GM12878 (cell line): ENCODE measurements at regions not wholly inside any gene's neighbourhood (a gene's known extent, or its start where the extent isn't known, plus 50 kb on each side); places are given as distances from the start of the nearest gene placed in this dataset.

ENCODE experiments used
- BCL11A ChIP-seq: IDR thresholded peaks from 2 replicates; pipeline ENCODE4 v1.6.1; 2011; ENCODE audit warnings: low read depth, low read length
- BCL3 ChIP-seq: IDR thresholded peaks from 2 replicates; pipeline ENCODE4 v1.6.1; 2011; ENCODE audit warnings: borderline replicate concordance, low read depth, mild to moderate bottlenecking, moderate library complexity, low read length; ENCODE audit not compliant: insufficient read depth, poor library complexity, severe bottlenecking
- CHD2 ChIP-seq: IDR thresholded peaks from 2 replicates; pipeline ENCODE4 v1.6.1; 2011; ENCODE audit warnings: low read depth, low read length, improper control_type of control experiment, borderline replicate concordance
- MYB ChIP-seq: fragments of 150-350 bp; IDR thresholded peaks from 2 replicates; pipeline ENCODE4 v1.6.1; 2014; ENCODE audit warnings: mild to moderate bottlenecking, low read depth, low read length, borderline replicate concordance
- TARDBP ChIP-seq: IDR thresholded peaks from 2 replicates; pipeline ENCODE4 v1.6.1; 2016; ENCODE audit warnings: borderline replicate concordance

GRCh38 chr2:105536175-105536574 is 137.3 kb upstream of the FHL2 start:
- TF ChIP-seq MYB: no peak
- TF ChIP-seq BCL11A: no peak
- no peak for TF ChIP-seq TARDBP
- no peak for TF ChIP-seq BCL3
- no peak for TF ChIP-seq CHD2
